ENCODE measurements at regions not wholly inside any gene's neighbourhood (a gene's known extent, or its start where the extent isn't known, plus 50 kb on each side); places are given as distances from the start of the nearest gene placed in this dataset.
"Not testable (repeated sequence)": the region's sequence is repeated elsewhere in the genome, so short reads cannot be mapped to it uniquely, and the experiment has no call there.

GRCh38 chr9:79481846-79482477 lies 89.8 kb upstream of the TLE4 start:
- no peak overlapping the region for H3K4me3 ChIP-seq (ENCODE audit: low read depth, low read length)
- TF ChIP-seq, protein P1, sequence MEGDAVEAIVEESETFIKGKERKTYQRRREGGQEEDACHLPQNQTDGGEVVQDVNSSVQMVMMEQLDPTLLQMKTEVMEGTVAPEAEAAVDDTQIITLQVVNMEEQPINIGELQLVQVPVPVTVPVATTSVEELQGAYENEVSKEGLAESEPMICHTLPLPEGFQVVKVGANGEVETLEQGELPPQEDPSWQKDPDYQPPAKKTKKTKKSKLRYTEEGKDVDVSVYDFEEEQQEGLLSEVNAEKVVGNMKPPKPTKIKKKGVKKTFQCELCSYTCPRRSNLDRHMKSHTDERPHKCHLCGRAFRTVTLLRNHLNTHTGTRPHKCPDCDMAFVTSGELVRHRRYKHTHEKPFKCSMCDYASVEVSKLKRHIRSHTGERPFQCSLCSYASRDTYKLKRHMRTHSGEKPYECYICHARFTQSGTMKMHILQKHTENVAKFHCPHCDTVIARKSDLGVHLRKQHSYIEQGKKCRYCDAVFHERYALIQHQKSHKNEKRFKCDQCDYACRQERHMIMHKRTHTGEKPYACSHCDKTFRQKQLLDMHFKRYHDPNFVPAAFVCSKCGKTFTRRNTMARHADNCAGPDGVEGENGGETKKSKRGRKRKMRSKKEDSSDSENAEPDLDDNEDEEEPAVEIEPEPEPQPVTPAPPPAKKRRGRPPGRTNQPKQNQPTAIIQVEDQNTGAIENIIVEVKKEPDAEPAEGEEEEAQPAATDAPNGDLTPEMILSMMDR (conservative IDR thresholded peaks at IDR 0.05; ENCODE audit: low read depth, low read length), result no peak
- DNase-seq (ENCODE audit: low read depth), result no peak

DNA sequence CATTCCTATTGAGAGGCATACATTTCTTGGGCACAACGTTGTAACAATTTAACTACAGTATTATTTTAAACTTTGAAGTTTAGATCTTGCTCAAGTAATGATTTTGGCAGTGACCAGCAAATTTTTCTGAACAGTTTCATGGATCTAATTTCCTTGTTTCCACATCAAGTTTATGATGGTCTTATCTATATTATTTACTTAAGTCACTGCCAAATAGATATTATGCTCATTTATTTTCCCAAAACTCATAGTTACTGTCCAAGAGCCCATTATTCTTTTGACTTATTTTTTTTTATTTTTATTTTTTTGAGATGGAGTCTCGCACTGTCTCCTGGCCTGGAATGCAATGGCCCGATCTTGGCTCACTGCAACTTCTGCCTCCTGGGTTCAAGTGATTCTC lies 86.5 kb upstream of the TLE4 start:
- TF ChIP-seq, protein P1 (conservative IDR thresholded peaks at IDR 0.05; ENCODE audit: low read depth, low read length), result no peak
- H3K4me3 ChIP-seq (ENCODE audit: low read depth, low read length), result no peak overlapping the region
- no peak for DNase-seq (ENCODE audit: low read depth)

GRCh38 chr9:79489261-79490000 lies 82.3 kb upstream of the TLE4 start:
- TF ChIP-seq, protein P1 (conservative IDR thresholded peaks at IDR 0.05; ENCODE audit: low read depth, low read length), result no peak
- DNase-seq (ENCODE audit: low read depth), result no peak
- no peak overlapping the region for H3K4me3 ChIP-seq (ENCODE audit: low read depth, low read length)

DNA sequence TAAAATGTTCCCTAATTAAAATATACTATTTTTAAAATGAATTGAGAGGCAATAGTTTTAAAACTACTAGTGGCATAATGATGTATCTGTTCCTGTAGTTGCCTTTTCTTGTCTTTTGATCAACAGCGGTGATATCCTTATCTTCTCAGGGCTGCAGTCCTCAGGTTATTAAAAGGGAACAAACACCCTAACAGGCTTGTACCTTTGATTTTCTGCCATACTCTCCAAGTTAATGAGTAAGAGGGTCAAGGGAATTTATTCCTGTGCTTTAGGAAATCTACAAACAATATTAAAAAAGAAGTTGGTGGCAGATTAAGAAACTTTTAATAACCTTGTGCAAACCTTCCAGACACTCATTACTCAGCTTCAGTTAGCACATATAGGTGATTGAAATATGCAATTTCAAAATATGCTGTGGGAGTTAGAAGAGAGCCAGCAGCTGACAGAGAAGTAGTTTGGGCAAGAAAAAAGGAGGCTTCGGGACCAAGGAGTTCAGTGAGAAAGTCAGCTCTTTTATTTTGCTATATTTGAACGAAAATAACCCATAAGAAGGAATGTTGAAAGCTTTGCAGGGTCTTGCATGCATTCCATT lies 81.0 kb upstream of the TLE4 start:
- no peak for DNase-seq (ENCODE audit: low read depth)
- TF ChIP-seq, protein P1 (conservative IDR thresholded peaks at IDR 0.05; ENCODE audit: low read depth, low read length), result no peak
- H3K4me3 ChIP-seq (ENCODE audit: low read depth, low read length), result no peak overlapping the region

DNA sequence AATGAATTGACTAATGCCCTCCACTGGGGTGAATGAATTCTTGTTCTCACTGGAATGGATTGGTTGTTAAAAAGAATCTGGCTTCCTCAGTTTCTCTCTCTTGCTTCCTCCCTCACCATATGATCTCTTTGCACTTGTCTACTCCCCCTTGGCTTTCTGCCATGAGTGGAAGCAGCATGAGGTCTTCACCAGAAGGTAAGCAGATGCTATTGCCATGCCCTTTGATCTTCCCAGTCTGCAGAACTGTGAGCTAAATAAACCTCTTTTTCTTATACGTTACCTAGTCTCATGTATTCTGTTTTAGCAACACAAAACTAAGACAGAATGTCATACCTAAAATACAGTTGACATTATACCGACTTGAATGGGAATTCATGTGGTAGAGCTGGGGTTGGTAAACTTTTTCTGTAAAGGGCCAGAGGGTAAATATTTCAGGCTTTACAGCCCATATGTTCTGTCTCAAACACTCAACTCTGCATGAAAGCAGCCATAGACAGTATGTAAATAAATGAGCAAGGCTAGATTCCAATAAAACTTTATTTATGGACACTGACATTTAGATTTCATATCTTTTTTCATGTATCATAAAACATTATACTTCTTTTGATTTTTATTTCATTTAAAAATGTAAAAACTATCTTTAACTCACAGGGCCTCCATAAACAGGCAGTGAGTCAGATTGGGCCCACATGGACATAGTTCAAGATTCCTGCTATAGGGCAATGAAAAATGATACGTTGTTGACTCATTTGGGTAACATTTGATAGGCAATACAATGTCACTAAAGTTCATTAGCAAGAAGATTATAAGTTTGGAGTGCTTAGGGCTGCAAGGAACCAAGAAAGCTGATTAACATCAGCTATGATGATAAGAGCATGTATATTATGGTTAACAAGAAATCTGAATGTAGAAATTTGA lies 79.4 kb upstream of the TLE4 start:
- no peak overlapping the region for H3K4me3 ChIP-seq (ENCODE audit: low read depth, low read length)
- no peak for DNase-seq (ENCODE audit: low read depth)
- TF ChIP-seq, protein P1 (conservative IDR thresholded peaks at IDR 0.05; ENCODE audit: low read depth, low read length), result no peak

GRCh38 chr9:79500196-79500864 lies 71.4 kb upstream of the TLE4 start:
- not testable (repeated sequence) for H3K4me3 ChIP-seq (ENCODE audit: low read depth, low read length); DNase-seq (ENCODE audit: low read depth)
